Middle frontal gyrus (tissue), 1 donor: ENCODE measurements at regions not wholly inside any gene's neighbourhood (a gene's known extent, or its start where the extent isn't known, plus 50 kb on each side); places are given as distances from the start of the nearest gene placed in this dataset.
"Not testable (repeated sequence)": the region's sequence is repeated elsewhere in the genome, so short reads cannot be mapped to it uniquely, and the experiment has no call there.

Experiments
- DNase-seq: peaks from one replicate; pipeline ENCODE4 v3.0.0-alpha.2; 2015; ENCODE audit warnings: low spot score; ENCODE audit errors: extremely low spot score

DNA sequence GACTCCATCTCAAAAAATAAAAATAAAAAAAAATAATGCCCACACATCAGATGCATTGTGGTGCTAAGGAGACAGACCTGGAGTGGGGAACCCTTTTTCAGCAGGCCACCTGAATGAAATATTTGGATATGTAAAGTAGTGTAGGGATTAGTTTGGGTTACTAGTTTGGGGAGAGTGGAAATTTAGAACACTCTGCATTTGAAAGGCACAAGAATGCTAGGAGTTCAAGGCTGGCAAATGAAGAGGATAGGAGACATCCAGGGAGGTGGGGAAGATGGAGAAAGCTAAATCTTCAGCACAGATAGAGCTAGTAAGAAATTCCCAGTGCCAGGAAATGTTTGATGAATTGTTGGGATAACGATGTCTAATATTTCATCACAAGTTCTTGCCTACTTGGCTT lies 298.3 kb upstream of the ERCC4 start:
- no peak for DNase-seq

DNA sequence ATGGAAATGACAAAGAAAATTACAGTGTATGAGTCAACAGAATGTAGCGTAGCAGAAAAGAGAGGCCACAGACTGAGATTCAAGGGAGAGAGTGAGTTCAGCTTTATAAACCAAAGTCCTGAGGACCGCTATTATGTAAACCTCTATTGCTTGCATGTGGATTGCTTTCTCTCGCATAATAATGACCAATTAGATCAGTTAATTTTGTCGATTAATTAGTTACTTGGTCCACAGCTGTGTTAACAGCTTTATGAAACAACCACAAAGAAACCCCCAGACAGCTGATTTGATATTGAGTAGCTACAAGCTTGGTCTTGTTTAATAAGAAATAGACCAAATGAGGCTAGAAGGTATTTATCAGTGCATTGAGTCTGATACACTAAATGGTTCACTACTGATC lies 291.8 kb upstream of the ERCC4 start:
- no peak for DNase-seq

DNA sequence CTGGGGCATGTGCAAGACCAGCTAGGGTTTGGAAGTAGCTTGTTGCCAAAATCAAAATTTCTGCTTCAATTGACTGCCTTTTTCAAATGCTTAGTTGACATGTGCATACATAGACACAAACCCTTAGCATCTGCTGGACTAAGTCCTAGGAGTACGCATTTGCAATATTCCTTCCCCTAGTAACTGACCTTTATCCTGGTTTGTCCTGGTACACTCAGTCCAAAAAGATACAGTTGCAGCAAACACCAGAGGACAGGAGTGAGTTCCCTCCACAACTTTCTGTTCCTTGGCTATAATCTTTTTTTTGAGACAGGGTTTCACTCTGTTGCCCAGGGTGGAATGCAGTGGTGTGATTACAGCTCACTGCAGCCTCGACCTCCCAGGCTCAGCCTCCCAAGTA lies 290.2 kb upstream of the ERCC4 start:
- no peak for DNase-seq

DNA sequence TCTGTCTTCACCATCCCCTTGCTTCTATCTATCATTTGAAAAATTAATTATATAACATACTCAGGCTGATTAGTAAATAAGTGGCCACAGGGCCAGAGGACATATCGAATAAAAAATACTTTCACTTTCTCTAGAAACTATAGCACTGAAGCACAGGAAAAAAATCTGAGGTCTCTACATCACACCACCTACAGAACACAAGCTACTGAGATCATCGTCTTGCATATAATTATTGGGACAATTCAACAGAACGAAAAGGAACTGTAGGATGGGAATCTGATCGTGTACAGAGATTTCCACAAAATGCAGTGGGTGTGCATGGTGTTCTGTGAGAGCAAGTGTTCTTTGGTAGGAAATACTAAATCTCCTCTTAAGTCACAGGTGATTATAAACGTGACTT lies 289.6 kb upstream of the ERCC4 start:
- DNase-seq, result no peak

DNA sequence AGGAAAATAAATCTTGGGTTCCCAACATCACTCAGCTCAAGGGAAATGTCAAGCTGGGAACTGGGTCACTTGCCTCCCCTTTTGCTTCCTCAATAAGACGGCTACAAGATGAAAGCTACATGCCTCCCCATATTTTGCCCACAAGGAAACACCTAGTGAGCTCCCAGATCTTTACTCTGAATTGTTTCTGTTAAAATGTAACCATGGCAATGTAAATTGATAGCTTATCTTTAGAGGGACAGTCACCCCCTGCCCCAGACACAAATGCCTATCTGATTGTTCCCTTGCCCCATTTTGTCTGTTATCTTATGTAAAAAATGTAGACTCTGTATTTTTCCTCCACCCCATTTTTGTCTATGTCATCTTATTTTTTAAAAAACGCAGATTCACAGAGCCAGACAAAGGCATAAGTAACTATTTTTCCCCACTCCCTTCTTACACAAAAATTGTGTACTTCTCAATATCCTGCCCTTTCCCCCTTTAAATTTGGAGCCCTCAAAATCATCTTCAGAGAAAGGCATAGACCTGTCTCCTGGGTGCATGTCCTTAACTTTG lies 288.7 kb upstream of the ERCC4 start:
- no peak for DNase-seq

DNA sequence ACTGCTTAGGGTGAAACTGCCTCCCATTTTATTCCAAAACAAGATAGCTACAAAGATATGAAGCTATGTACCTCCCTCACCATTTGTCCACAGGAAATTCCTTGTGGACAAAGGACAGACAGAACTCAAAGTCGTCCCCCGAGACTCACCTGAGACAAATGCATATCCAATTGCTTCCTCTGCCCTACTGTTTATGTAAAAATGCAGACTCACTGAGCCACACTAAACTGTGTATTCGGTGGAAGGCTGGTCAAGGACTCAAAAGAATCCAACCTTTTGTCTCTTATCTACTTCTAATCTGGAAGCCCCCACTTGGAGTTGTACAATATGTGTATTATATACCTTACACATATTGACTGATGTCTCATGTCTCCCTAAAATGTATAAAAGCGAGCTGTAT lies 288.0 kb upstream of the ERCC4 start:
- no peak for DNase-seq

DNA sequence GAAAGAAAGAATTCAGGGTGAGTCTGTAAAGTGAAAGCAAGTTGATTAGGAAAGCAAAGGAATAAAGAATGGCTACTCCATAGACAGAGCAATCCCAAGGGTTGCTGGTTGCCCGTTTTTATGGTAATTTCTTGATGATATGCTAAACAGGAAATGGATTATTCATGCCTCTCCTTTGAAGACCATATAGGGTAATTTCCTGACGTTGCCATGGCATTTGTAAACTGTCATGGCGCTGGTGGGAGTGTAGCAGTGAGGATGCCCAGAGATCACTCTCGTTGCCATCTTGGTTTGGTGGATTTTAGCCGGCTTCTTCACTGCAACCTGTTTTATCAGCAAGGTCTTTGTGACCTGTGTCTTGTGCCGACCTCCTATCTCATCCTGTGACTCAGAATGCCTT lies 287.4 kb upstream of the ERCC4 start:
- not testable (repeated sequence) for DNase-seq

DNA sequence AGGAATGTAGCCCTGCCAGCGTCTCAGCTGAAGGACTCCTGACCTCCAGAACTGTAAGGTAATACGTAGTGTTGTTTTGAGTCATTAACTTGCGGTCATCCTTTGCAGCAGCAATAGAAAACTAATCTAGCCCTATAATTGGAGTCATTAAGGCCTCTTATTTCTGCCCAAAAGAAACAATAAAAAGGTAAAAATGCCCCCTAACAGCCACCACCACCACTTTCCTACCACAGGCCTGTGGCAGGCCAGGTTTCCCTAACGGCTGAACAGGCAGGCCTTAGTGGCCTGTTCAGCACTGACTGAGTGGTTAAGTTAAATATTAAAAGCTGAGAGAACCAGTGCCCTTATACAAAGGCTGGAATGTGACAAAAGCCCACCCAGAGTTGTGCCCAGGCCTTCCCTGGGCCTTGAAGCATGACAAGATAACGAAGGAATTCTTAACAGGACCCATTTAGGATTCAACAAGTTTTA lies 286.5 kb upstream of the ERCC4 start:
- DNase-seq, result no peak

DNA sequence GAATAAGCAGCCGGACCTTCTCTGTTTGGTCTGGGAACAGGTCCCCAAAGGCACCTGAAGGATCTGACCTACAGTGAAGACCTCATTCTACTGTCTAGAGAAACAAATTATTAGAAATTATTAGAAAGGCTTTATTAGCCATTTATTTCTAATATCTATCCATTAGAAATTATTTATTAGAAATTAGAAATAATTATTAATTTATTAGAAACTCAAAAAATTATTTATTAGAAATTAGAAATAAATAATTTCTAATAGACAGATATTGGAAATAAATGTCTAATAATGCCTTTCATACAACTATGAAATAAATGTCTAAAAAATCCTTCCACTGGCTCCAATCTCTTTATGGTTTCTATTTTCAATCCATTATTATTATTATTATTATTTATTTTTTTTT lies 285.7 kb upstream of the ERCC4 start:
- DNase-seq, result no peak

DNA sequence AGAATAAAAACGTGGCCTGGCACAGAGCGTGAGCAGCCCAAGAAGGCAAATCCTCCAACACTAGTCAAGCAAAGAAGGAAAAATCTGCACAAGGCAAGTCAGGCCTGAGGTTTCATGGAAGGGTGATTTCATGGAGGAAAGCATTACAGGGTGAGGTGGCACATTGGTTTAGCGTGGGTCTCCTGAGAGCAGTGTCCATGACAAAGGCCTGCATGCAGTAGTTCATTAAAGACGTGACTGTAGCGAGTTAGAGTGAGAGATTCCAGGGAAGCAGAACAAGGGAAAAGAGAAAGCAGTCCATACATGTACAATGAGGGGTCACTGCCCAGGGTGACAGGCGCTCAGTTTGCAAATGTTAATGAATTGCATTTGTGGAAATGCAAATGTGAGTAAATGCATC lies 285.0 kb upstream of the ERCC4 start:
- no peak for DNase-seq

DNA sequence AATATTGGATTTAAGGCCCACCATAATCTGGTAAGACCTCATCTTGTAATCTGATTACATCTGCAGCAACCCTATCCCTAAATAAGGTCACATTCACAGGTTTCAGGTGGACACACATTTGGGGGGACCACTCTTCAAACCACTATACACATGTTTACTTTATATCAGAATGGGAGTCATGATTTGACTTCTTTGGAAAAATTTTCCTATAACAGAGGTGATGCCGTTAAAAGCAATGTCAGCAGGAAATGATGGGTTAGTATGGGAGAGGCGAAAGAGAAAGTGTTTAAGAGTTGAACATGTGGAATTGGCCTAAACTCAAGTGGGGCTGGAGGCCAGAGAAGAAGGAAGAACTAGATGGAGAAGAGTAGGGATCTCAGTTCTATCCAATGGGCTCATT lies 281.7 kb upstream of the ERCC4 start:
- DNase-seq, result no peak

DNA sequence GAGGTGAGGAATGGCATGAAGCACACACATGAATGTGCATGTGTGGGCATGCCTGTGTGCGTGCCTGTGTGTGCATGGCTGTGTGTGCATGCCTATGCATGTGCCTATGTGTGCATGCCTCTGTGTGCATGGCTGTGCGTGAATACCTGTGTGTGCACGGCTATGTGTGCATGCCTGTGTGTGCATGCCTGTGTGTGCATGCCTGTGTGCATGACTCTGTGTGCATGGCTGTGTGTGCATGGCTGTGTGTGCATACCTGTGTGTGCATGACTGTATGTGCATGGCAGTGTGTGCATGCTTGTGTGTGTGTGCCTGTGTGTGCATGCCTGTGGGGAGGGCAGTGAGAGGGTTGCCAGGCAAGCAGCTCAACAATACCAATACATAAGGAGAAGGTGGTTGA lies 276.5 kb upstream of the ERCC4 start:
- no peak for DNase-seq

DNA sequence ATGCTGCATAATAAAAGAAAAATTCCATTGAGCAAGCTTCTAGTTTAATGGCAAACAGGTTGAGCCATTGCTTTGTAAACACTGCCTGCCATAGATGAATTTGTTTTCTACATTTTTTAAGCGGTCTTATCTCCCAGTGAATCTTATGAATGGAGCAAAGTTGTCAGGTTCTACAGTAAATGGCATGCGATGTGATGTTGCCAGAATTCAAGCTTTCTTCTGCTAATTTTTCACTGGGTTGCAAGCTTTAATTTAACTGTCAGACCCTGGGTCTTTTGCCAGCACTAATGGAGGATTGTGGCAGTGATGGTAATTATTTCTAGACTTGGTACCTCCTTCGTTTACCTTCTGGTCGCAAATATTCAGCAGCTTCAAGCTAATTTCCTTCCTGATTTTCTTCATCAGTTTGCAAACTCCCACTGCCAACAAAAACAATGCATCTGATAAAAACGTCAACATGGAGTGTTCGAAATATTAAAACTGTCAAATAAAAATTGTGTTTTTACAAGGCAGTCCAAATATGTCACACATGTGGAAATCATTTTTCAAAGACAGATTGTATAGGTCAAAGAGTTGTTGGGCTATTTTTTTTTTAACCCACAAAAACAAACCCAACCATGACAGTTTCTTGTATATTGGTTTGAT lies 274.2 kb upstream of the ERCC4 start:
- no peak for DNase-seq

DNA sequence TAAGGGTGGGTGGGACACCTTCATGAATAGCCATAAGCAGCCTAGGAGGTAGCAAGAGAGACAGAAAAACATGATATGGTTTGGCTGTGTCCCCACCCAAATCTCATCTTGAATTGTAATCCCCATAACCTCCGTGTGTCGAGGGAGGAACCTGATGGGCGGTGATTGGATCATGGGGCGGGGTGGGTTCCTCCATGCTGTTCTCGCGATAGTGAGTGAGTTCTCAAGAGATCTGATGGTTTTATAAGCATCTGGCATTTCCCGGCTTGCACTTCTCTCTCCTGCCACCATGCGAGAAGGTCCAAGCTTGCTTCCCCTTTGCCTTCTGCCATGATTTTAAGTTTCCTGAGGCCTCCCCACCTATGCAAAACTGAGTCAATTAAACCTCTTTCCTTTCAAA lies 259.1 kb upstream of the ERCC4 start:
- no peak for DNase-seq

DNA sequence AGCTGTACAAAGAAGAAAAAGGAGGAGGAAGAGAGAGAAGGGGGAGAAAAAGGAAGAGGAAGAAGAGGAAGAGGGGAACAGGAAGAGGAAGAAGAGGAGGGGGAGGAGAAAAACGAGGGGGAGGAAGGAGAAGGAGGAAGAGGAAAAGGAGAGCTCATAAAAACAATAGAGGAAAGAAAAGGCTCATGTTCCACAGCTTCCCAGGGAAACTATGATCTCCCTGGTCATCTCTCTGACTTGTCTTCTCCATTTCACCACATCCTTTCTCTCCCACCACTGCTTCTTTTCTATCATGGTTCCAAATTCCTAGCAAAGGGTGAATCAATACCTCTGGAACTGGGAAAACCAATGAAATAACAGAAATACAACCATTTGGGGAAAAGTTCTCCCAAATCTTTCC lies 254.1 kb upstream of the ERCC4 start:
- DNase-seq, result no peak

DNA sequence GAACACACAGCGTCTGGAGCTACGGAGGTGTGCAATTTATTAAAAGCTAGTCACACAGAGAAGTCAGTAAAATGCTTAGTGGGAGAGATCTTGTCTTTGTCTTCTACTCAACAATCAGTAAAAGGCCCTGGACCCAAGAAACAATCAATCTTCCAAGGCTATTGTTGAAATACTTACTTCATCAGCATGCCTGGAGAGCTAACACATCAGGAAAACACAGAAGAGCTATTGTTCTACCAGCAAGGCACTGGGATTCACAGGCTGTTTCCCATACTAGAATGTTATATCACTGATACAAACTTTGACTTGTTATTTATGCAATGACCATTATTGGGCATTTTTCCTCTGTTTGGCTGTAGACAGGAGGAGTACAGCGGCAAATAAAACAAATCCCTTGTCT lies 247.8 kb upstream of the ERCC4 start:
- DNase-seq, result no peak

DNA sequence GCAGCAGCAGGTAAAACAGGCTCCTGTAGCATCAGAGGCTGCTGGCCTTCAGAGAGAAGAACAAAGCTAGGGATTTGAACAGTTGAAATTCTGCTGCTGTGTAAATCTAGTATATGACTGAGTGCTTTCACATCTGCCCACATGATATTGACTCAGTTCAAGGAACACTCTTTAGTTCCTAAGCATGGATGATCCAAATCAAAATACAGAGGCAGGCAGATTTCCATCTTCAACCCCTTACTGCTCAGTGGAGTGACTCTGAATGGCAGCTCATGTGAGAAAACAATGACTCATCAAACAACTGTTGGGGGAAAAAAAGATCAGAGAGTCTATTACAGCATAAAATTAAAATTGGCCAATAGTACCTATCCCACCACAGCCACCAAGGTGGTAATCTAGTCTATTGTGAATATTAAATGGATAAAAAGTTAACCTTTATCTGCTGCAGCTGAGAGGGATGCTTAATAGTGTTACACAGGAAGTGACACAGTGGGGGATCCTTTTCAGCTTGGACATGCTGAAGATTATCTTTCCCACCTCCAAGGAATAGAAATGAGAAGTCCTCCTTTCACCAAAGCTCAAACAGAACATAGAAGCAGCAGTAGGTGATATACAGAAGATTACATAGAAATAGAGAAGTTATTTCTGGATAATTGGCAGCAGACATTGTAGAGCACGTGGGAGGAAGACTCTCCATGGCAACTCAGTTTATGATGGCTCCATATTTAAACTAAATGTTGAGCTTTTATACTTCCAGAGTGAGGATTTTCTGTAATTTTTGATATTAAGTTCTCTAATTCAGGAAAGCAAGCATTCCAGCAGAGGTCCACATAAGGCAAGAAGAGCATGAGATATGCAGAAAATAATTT lies 239.7 kb upstream of the ERCC4 start:
- no peak for DNase-seq

DNA sequence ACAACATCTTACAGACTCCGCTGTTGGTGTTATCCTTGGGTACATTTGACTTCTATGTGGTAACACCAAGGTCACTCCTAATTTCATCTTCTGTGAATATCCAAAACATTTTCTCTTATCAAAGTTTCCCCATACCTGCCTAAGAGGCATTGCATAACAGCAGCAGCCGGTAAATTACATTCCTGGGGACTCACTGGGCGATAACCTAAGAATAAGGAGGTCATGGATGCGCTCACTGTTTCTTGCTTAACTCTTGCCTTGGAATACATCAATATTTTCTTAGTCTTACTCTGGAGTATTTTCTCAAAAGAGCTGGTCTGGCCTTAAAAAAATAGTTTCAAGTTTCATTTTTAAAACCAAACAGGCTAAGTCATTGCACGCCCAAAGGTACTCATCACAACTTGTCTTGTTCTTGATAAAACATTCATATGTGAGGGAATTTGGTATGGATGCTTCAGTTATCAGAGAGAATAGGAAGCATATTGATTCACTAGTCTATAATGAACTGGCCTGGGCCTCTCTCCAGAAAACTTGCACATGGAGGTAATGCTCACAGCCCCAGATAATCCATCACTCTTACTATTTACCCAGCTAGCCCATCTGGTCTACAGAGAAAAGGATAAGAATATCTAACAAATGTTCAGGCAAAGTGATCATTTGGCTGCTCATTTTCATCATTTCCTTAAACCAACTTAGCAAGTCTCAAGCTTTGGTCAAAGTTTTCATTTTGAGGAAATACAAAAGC lies 235.0 kb upstream of the ERCC4 start:
- no peak for DNase-seq

DNA sequence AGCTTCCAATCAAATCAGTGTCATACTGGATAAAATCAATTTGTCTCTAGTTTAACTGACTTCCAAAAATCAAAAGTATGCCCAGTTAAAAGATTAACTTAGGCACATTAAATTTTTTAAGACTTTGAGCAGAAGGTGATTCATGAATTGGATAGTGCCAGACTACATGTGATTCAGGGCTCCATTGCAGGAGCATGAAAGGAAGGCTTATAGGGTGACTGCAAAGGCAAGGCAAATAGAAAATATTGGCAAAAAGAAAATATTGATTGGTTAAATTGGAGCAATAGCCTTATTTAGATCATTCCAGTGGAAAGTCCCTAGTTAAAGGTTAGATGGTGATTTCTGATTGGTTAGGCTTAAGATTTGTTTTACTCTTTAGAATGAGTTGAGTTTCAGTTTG lies 223.9 kb upstream of the ERCC4 start:
- no peak for DNase-seq

DNA sequence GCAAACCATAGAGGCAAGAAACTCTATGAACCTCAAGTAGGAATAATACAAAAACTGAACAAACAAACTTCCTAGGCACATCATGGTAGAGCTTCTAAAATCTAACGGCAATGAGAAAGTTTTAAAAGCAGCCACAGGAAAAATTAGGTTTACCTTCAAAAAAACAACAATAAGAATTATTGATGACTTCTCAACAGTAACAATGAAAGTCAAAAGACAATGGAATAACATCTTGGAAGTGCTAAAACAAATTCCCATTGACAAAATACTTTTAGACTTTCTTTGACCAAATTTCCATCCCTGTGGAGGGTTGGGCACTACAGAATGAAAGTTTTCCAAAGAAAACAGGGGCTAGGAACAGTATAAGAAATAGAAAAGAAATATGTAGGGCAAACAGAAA lies 222.9 kb upstream of the ERCC4 start:
- DNase-seq, result no peak

DNA sequence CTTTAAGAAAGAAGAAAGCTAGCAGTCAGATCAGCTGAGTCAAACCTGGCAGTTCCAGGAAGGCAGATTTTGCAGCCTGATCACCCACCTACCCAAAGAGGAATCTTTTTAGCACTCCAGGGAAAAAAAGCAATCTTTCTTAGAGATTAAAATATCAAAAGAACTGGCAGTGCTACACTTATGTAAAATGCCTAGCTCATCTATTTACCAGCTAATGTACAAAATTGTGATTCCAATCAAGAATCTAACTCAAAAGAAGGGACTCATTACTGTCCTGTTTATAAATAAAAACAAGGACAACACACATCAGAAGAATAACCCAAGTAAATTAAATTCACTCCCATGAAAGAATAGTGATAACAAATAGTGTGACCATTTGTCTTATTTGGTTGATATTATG lies 222.4 kb upstream of the ERCC4 start:
- DNase-seq, result no peak

DNA sequence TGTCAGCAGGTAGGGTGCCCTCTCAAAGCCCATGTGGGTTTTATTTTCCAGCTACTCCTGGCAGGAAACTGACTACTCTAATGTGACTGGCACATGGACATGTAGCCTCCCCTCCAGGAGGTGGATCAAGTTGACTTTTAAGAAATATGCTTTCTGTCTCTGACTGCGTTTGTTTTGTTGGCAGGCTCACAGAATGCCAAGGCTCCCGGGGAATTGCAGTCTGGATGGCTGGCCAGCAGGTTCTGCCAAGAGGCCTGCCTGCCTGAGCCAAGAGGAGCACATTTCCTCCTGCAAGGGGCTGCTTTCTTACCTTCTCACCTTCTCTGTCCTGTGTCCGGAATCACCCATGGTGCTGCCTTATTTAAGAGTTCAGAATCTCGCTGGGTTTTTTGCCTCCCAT lies 217.3 kb upstream of the ERCC4 start:
- DNase-seq, result no peak
